ENCODE measurements at regions not wholly inside any gene's neighbourhood (a gene's known extent, or its start where the extent isn't known, plus 50 kb on each side); places are given as distances from the start of the nearest gene placed in this dataset.
"Not testable (repeated sequence)": the region's sequence is repeated elsewhere in the genome, so short reads cannot be mapped to it uniquely, and the experiment has no call there.

GRCh38 chr2:114274957-114275356 is 167.5 kb upstream of the DPP10 start:
- DNase-seq, result no peak

- no peak for DNase-seq
Observed at GRCh38 chr2:114281188-114281587, 161.3 kb upstream of the DPP10 start.

GRCh38 chr2:114283774-114284173 is 158.7 kb upstream of the DPP10 start:
- no peak for DNase-seq

- no peak for DNase-seq
Observed at GRCh38 chr2:114286438-114286837, 156.0 kb upstream of the DPP10 start.

- no peak for DNase-seq
Observed at GRCh38 chr2:114293355-114293754, 149.1 kb upstream of the DPP10 start.

- no peak for DNase-seq
Observed at GRCh38 chr2:114294741-114295140, 147.7 kb upstream of the DPP10 start.

- DNase-seq, result not testable (repeated sequence)
Observed at GRCh38 chr2:114300351-114300750, 142.1 kb upstream of the DPP10 start.

- DNase-seq, result no peak
Observed at GRCh38 chr2:114316532-114317300, 125.7 kb upstream of the DPP10 start.

GRCh38 chr2:114330594-114330993 is 111.8 kb upstream of the DPP10 start:
- no peak for DNase-seq

- no peak for DNase-seq
Observed at GRCh38 chr2:114331934-114332333, 110.5 kb upstream of the DPP10 start.

- no peak for DNase-seq
Observed at GRCh38 chr2:114345246-114345645, 97.2 kb upstream of the DPP10 start.

- no peak for DNase-seq
Observed at GRCh38 chr2:114346658-114347057, 95.8 kb upstream of the DPP10 start.

- no peak for DNase-seq
Observed at GRCh38 chr2:114350186-114350725, 92.2 kb upstream of the DPP10 start.

GRCh38 chr2:114352988-114353387 is 89.5 kb upstream of the DPP10 start:
- no peak for DNase-seq

- DNase-seq, result no peak
Observed at GRCh38 chr2:114354199-114354598, 88.2 kb upstream of the DPP10 start.

GRCh38 chr2:114368705-114369104 is 73.7 kb upstream of the DPP10 start:
- no peak for DNase-seq

- DNase-seq, result not testable (repeated sequence)
Observed at GRCh38 chr2:114371721-114372120, 70.7 kb upstream of the DPP10 start.

GRCh38 chr2:114373591-114373990 is 68.8 kb upstream of the DPP10 start:
- no peak for DNase-seq

- no peak for DNase-seq
Observed at GRCh38 chr2:114384441-114384840, 58.0 kb upstream of the DPP10 start.

- DNase-seq, result no peak
Observed at GRCh38 chr2:114389021-114389420, 53.4 kb upstream of the DPP10 start.
